Activated CD4-positive, alpha-beta T cell treated with anti-CD3 and anti-CD28 coated beads for 36 hours (primary cell): ENCODE measurements at regions not wholly inside any gene's neighbourhood (a gene's known extent, or its start where the extent isn't known, plus 50 kb on each side); places are given as distances from the start of the nearest gene placed in this dataset.

Source experiments
- ATAC-seq: fragments of 200-7000 bp; cut with Tn5 transposase; one replicate; pipeline ENCODE4 v1.10.0; 2021; ENCODE audit warnings: mild to moderate bottlenecking, moderate library complexity
- CTCF ChIA-PET: fragments of 350-600 bp; sonication (Branson Sonifier 250); formaldehyde crosslinking; loops from one replicate; lab custom pipeline; 2021; ENCODE audit warnings: antibody characterized with exemption; lab: Charles Lee
- POLR2A ChIA-PET: fragments of 350-600 bp; sonication (Branson Sonifier 250); formaldehyde crosslinking; loops from one replicate; lab custom pipeline; 2021; ENCODE audit warnings: antibody characterized with exemption, inconsistent platforms; lab: Charles Lee
- DNase-seq: peaks from one replicate; pipeline ENCODE4 v3.0.0-alpha.2; 2020
- H3K27ac Mint-ChIP-seq: one replicate; pipeline ENCODE4 v1.8.0; 2021; ENCODE audit warnings: mixed read lengths
- H3K27me3 Mint-ChIP-seq: one replicate; pipeline ENCODE4 v1.8.0; 2021; ENCODE audit warnings: mixed read lengths
- H3K36me3 Mint-ChIP-seq: one replicate; pipeline ENCODE4 v1.8.0; 2021; ENCODE audit warnings: low read depth, mixed read lengths
- H3K4me1 Mint-ChIP-seq: one replicate; pipeline ENCODE4 v1.8.0; 2021; ENCODE audit warnings: mixed read lengths
- H3K4me3 Mint-ChIP-seq: one replicate; pipeline ENCODE4 v1.8.0; 2021; ENCODE audit warnings: mild to moderate bottlenecking, moderate library complexity, mixed read lengths
- H3K9me3 Mint-ChIP-seq: one replicate; pipeline ENCODE4 v1.8.0; 2021; ENCODE audit warnings: low read depth, mixed read lengths
- intact Hi-C, 2 experiments: fragments of 100-400 bp; cut with DNase I in 1 of 2; cut with micrococcal nuclease in 1 of 2; formaldehyde crosslinking; loops; one replicate each; pipeline versions ENCODE4 v1.14.2 to v1.15.1; 2022 to 2024; cut with DNase I, micrococcal nuclease

- intact Hi-C loops, result no loop called here
- Mint-ChIP-seq H3K4me3 (no peak overlapping the region), H3K27me3 (no peaks in the 10 kb centered on the region), H3K27ac (no peak overlapping the region), H3K9me3 (no peaks in the 10 kb centered on the region), H3K4me1 (no peaks in the 10 kb centered on the region), H3K36me3 (no peaks in the 10 kb centered on the region)
- ATAC-seq (no peak), DNase-seq (no peak)
- ChIA-PET POLR2A (no interaction called here), CTCF (no interaction called here)
Observed at GRCh38 chr2:128548461-128548891, 229.8 kb upstream of the HS6ST1 start.

GRCh38 chr2:128549094-128549493 is 230.4 kb upstream of the HS6ST1 start:
- Mint-ChIP-seq H3K4me1 (no peaks in the 10 kb centered on the region), H3K27me3 (no peaks in the 10 kb centered on the region), H3K4me3 (no peak overlapping the region), H3K36me3 (no peaks in the 10 kb centered on the region), H3K9me3 (no peaks in the 10 kb centered on the region), H3K27ac (no peak overlapping the region)
- POLR2A ChIA-PET, result no interaction called here
- DNase-seq, result no peak
- CTCF ChIA-PET, result no interaction called here
- intact Hi-C loops, result no loop called here
- ATAC-seq, result no peak

GRCh38 chr2:128549646-128550260 is 231.1 kb upstream of the HS6ST1 start:
- no peaks in the 10 kb centered on the region for H3K4me1 Mint-ChIP-seq
- intact Hi-C loops, result no loop called here
- H3K9me3 Mint-ChIP-seq, result no peaks in the 10 kb centered on the region
- H3K4me3 Mint-ChIP-seq, result no peak overlapping the region
- ATAC-seq, result no peak
- no peak for DNase-seq
- no peaks in the 10 kb centered on the region for H3K27me3 Mint-ChIP-seq
- ChIA-PET POLR2A (no interaction called here), CTCF (no interaction called here)
- H3K27ac Mint-ChIP-seq, result no peak overlapping the region
- no peaks in the 10 kb centered on the region for H3K36me3 Mint-ChIP-seq

- Mint-ChIP-seq H3K4me3 (no peak overlapping the region), H3K9me3 (no peaks in the 10 kb centered on the region), H3K27me3 (no peaks in the 10 kb centered on the region), H3K27ac (no peak overlapping the region), H3K36me3 (no peaks in the 10 kb centered on the region), H3K4me1 (no peaks in the 10 kb centered on the region)
- ChIA-PET POLR2A (interaction anchor here (0.5 kb wide), 1 partner anchor 9 kb away, joined by 7 read pairs; no protein-coding TSS in a partner anchor), CTCF (interaction anchor here (0.6 kb wide), 1 partner anchor 217 kb away, joined by 3 read pairs; no protein-coding TSS in a partner anchor)
- intact Hi-C loops, result no loop called here
- ATAC-seq (no peak), DNase-seq (no peak)
Observed at GRCh38 chr2:128550389-128550788, 231.7 kb upstream of the HS6ST1 start.

GRCh38 chr2:128550801-128551416 is 232.2 kb upstream of the HS6ST1 start:
- Mint-ChIP-seq H3K4me1 (no peaks in the 10 kb centered on the region), H3K27me3 (no peaks in the 10 kb centered on the region), H3K9me3 (no peaks in the 10 kb centered on the region), H3K4me3 (no peak overlapping the region), H3K36me3 (no peaks in the 10 kb centered on the region), H3K27ac (no peak overlapping the region)
- intact Hi-C loops, result no loop called here
- ATAC-seq (no peak), DNase-seq (no peak)
- POLR2A ChIA-PET, result interaction anchor here (0.5 kb wide), 1 partner anchor 10 kb away, joined by 7 read pairs; no protein-coding TSS in a partner anchor
- CTCF ChIA-PET, result interaction anchor here (0.6 to 0.7 kb wide), 2 partner anchors 14 to 217 kb away, joined by 3 to 4 read pairs; no protein-coding TSS in a partner anchor

GRCh38 chr2:128551435-128551834 is 232.8 kb upstream of the HS6ST1 start:
- Mint-ChIP-seq H3K4me1 (no peaks in the 10 kb centered on the region), H3K4me3 (no peak overlapping the region), H3K27ac (no peak overlapping the region), H3K9me3 (no peaks in the 10 kb centered on the region), H3K36me3 (no peaks in the 10 kb centered on the region), H3K27me3 (no peaks in the 10 kb centered on the region)
- CTCF ChIA-PET, result interaction anchor here (0.7 kb wide), 1 partner anchor 14 kb away, joined by 4 read pairs; no protein-coding TSS in a partner anchor
- ATAC-seq, result no peak
- intact Hi-C loops, result no loop called here
- DNase-seq, result no peak
- POLR2A ChIA-PET, result no interaction called here

GRCh38 chr2:128552141-128552805 is 233.6 kb upstream of the HS6ST1 start:
- Mint-ChIP-seq H3K27ac (no peak overlapping the region), H3K27me3 (no peaks in the 10 kb centered on the region), H3K36me3 (no peaks in the 10 kb centered on the region), H3K4me1 (no peaks in the 10 kb centered on the region), H3K4me3 (no peak overlapping the region), H3K9me3 (no peaks in the 10 kb centered on the region)
- CTCF ChIA-PET, result no interaction called here
- no peak for ATAC-seq
- DNase-seq, result no peak
- POLR2A ChIA-PET, result no interaction called here
- intact Hi-C loops, result no loop called here

GRCh38 chr2:128552806-128553551 is 234.3 kb upstream of the HS6ST1 start:
- Mint-ChIP-seq H3K4me3 (no peak overlapping the region), H3K27ac (no peak overlapping the region), H3K36me3 (no peaks in the 10 kb centered on the region), H3K4me1 (no peaks in the 10 kb centered on the region), H3K9me3 (no peaks in the 10 kb centered on the region), H3K27me3 (no peaks in the 10 kb centered on the region)
- no peak for DNase-seq
- POLR2A ChIA-PET, result no interaction called here
- no peak for ATAC-seq
- CTCF ChIA-PET, result no interaction called here
- intact Hi-C loops, result no loop called here

GRCh38 chr2:128554151-128554769 is 235.6 kb upstream of the HS6ST1 start:
- Mint-ChIP-seq H3K9me3 (no peaks in the 10 kb centered on the region), H3K27ac (no peak overlapping the region), H3K36me3 (no peaks in the 10 kb centered on the region), H3K4me1 (no peaks in the 10 kb centered on the region), H3K27me3 (no peaks in the 10 kb centered on the region), H3K4me3 (no peak overlapping the region)
- ChIA-PET CTCF (no interaction called here), POLR2A (no interaction called here)
- ATAC-seq (no peak), DNase-seq (no peak)
- intact Hi-C loops, result no loop called here

- no peaks in the 10 kb centered on the region for H3K9me3 Mint-ChIP-seq
Observed at GRCh38 chr2:128555433-128555832, 236.8 kb upstream of the HS6ST1 start.

GRCh38 chr2:128556089-128556488 is 237.4 kb upstream of the HS6ST1 start:
- POLR2A ChIA-PET, result no interaction called here
- DNase-seq (no peak), ATAC-seq (no peak)
- no peak overlapping the region for H3K27ac Mint-ChIP-seq
- no peaks in the 10 kb centered on the region for H3K36me3 Mint-ChIP-seq
- no peaks in the 10 kb centered on the region for H3K9me3 Mint-ChIP-seq
- intact Hi-C loops, result no loop called here
- no peaks in the 10 kb centered on the region for H3K4me1 Mint-ChIP-seq
- CTCF ChIA-PET, result no interaction called here
- no peak overlapping the region for H3K4me3 Mint-ChIP-seq
- H3K27me3 Mint-ChIP-seq, result no peaks in the 10 kb centered on the region

More at GRCh38 chr2:128555433-128555832, 236.8 kb upstream of the HS6ST1 start:
- Mint-ChIP-seq H3K4me1 (no peaks in the 10 kb centered on the region), H3K4me3 (no peak overlapping the region), H3K27me3 (no peaks in the 10 kb centered on the region), H3K27ac (no peak overlapping the region), H3K36me3 (no peaks in the 10 kb centered on the region)
- no peak for ATAC-seq
- CTCF ChIA-PET, result no interaction called here
- POLR2A ChIA-PET, result no interaction called here
- intact Hi-C loops, result no loop called here
- no peak for DNase-seq
